Omental fat pad (tissue), 3 donors: ENCODE measurements at regions not wholly inside any gene's neighbourhood (a gene's known extent, or its start where the extent isn't known, plus 50 kb on each side); places are given as distances from the start of the nearest gene placed in this dataset.

ENCODE experiments used
- ATAC-seq: fragments of 150-250 bp; one replicate; pipeline ENCODE4 v1.9.1; 2016; ENCODE audit warnings: mild to moderate bottlenecking, moderate library complexity; ENCODE audit not compliant: low FRiP score
- DNase-seq: peaks from one replicate; pipeline ENCODE4 v3.0.0-alpha.2; 2019; ENCODE audit warnings: low spot score
- TF ChIP-seq, protein P1 (sequence below), 3 donors: fragments of 450-650 bp; IDR thresholded peaks; one replicate each; pipeline ENCODE4 v1.5.1; 2016 to 2017; ENCODE audit warnings: antibody characterized with exemption in 3 of 3, mild to moderate bottlenecking in 3 of 3, moderate library complexity in 2 of 3

DNA sequence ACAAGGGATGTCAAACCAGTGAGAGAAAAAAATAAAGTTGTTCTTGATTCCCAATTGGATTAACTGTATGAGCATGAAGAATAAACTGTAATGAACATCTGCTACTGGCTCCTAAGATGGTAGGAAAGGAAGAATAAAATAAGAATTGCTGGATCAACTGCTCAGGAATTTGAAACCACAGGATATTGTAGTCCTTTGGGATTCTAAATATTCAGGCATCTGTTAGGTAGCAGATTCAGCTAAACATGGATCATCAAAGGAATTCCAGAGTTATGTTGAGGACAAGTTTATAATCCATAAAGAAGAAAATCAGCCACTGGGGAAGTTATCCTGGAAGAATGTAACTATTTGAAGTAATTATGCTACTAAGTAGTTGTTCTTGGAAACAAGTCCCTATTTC, 65.8 kb downstream of the ISL1 start:
- TF ChIP-seq, protein P1, sequence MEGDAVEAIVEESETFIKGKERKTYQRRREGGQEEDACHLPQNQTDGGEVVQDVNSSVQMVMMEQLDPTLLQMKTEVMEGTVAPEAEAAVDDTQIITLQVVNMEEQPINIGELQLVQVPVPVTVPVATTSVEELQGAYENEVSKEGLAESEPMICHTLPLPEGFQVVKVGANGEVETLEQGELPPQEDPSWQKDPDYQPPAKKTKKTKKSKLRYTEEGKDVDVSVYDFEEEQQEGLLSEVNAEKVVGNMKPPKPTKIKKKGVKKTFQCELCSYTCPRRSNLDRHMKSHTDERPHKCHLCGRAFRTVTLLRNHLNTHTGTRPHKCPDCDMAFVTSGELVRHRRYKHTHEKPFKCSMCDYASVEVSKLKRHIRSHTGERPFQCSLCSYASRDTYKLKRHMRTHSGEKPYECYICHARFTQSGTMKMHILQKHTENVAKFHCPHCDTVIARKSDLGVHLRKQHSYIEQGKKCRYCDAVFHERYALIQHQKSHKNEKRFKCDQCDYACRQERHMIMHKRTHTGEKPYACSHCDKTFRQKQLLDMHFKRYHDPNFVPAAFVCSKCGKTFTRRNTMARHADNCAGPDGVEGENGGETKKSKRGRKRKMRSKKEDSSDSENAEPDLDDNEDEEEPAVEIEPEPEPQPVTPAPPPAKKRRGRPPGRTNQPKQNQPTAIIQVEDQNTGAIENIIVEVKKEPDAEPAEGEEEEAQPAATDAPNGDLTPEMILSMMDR (IDR thresholded peaks at IDR 0.05) = no peak

DNA sequence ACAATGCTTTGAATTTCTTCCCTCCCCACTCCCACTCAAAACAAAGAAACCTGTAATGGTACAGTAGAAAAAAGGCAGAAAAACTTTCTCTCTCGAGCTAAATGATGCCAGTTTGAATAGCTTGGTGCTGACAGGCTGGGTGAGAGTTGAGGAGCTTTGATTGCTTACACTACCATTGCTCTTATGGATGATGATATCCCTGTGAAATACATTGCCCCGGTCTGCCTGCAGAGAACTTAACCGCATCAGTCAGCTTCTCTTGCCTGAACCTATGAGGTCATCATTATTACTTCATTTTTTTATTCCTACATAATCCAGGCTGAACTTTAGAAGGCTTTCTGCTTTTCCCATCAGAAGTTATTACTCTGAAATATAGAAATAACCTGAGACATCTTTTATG, 69.3 kb downstream of the ISL1 start:
- TF ChIP-seq, protein P1 (IDR thresholded peaks at IDR 0.05) = no peak
- ATAC-seq (no peak), DNase-seq (no peak)

More for the DNA sequence above, 65.8 kb downstream of the ISL1 start:
- DNase-seq = no peak
- no peak for ATAC-seq

DNA sequence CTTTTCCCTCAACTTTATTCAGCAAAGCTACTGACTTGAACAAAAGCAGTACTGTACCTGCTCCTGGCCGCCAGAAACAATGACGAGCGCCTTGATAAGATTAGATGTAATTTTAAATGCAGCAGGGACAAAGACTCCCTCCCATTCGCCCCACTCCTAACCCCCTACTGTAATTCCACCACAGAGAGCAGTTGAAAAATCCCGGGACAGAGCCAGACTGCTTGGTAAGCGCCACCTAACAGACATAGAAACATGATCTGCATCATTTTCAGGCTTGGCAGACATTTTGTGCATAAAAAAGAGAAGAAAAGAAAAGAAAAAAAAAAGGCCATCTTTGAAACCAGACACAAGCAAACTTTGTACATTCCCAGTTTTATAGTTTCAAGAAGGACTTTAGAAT, 81.9 kb downstream of the ISL1 start:
- TF ChIP-seq, protein P1 (IDR thresholded peaks at IDR 0.05) = no peak
- DNase-seq (no peak), ATAC-seq (no peak)

DNA sequence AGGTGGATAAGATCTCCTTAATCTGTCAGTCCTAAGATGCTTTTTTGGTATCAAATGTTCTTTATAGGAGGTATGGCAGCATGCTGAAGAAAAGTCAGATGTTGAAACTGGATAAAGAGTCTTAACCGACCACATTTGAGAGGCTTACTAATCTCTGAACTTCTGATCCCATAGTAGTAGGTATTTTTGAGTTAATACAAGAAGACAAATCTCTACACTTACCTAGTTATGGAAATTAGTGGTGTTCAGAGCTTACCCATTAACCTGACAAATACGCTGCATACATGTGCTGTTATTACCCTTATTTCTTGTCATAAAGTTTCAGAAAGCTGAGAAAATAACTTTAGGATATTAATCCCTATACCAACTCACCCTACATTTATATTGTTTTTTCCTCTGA, 83.0 kb downstream of the ISL1 start:
- DNase-seq (no peak), ATAC-seq (no peak)
- TF ChIP-seq, protein P1 (IDR thresholded peaks at IDR 0.05) = no peak

DNA sequence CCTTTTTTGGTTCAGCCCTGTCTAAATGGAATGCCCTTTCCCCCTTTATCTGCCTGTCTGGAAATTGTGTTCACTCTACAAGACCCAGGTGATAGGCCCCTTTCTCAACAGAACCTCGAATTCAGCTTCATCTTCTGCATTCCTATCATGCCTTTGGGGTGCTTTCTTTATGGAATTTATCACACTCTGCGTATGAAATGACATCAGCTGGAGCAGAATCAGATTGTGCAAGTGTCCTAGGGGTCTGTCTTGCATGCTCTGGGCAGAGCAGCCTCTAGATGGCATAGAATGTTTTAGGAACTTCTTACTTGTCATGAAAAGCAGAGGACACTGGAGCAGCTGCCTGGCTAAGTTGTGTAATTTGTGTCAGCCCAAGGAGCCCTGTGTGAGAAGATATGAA, 84.9 kb downstream of the ISL1 start:
- DNase-seq (no peak), ATAC-seq (peak; percentile 48)
- TF ChIP-seq, protein P1 (IDR thresholded peaks at IDR 0.05) = no peak

DNA sequence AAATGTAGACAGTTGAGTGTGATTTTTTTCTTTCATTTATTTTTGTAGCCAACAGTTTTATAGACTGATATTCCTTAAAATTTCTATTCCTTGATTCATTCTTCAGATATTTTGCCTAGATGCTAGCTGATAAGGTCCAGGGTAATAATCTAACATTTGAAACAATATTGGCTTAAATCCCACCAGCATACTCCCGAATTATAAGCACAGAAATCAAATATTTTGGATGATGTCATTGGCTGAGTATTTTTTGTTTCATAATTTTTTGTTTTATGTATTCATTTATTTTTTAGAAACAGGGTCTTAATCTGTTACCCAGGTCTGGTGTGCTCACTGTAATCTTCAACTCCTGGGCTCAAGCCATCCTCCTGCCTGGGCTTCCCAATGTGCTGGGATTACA, 88.4 kb downstream of the ISL1 start:
- TF ChIP-seq, protein P1 (IDR thresholded peaks at IDR 0.05) = no peak
- ATAC-seq (no peak), DNase-seq (no peak)

DNA sequence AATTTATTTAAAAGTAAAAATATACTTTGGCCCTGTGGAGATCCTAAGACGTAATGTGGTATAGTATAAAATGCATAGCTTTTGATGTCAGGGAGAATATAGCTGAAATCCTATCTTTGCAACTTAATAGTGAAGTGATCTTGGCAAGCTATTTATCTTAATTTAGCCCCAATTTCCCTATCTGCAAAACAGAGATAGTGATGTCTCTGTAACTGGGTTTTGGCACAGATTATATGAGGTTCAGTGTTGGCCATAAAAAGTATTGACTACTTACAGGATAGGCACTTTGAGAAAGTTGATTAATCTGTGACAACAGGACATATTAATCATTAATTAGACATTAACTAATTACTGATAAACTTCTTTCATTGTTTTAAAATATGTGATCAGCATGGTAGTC, 89.2 kb downstream of the ISL1 start:
- DNase-seq (no peak), ATAC-seq (no peak)
- TF ChIP-seq, protein P1 (IDR thresholded peaks at IDR 0.05) = no peak
